ENCODE measurements at regions not wholly inside any gene's neighbourhood (a gene's known extent, or its start where the extent isn't known, plus 50 kb on each side); places are given as distances from the start of the nearest gene placed in this dataset.

DNA sequence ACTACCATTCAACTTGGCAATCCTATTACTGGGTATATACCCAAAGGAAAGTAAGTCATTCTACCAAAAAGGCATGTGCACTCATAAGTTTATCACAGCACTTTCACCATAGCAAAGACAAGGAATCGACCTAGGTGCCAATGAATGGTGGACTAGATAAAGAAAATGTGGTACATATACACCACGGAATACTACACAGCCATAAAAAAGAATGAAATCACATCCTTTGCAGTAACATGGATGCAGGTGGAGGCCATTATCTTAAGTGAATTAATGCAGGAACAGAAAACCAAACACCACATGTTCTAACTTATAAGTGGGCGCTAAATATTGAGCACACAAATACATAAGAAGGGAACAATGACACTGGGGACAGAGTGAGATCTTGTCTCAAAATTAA is 65.8 kb upstream of the SUB1 start:
- Histone ChIP-seq H3K36me3 (ENCODE audit: control insufficient read depth in 3 of 3, insufficient read depth in 2 of 3, low read depth in 1 of 3, low read length in 3 of 3) (no peaks in the 10 kb centered on the region), H3K4me3 (ENCODE audit: low read depth in 1 of 3, low read length in 3 of 3) (no peak overlapping the region), H3K27ac (ENCODE audit: low read depth in 1 of 3, low read length in 2 of 3) (no peak overlapping the region), H3K9me3 (ENCODE audit: control insufficient read depth in 2 of 2, insufficient read depth in 1 of 2, low read depth in 1 of 2, low read length in 1 of 2) (no peaks in the 10 kb centered on the region), H3K27me3 (ENCODE audit: control insufficient read depth in 3 of 3, insufficient read depth in 3 of 3, low read length in 3 of 3) (no peaks in the 10 kb centered on the region), H3K4me1 (ENCODE audit: control insufficient read depth in 3 of 3, insufficient read depth in 2 of 3, low read depth in 1 of 3, low read length in 2 of 3) (no peaks in the 10 kb centered on the region)
- DNase-seq (no peak), FAIRE-seq (no peak)
- 79 to 94% (median 88%) methylated on average over 3 of the region's 3 CpGs for WGBS, 3 donors

DNA sequence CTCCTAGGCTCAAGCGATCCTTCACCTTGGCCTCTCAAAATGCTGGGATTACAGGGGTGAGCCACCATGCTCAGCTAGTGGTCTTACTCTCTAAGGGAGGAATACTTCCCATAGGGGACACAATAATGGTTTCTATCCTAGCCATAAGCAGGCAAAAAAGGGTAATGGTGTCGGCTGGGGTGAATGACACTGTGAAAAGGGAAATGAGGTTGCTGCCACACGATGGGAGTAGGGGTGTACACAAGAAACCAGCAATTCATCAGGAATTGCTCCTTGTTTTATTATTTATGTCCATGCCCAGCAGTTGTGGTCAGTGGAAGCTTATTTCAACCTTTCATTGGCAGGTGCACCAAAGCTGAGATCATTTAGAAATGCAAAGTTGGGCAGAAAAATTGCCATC is 70.3 kb upstream of the ZFR start:
- DNase-seq, result no peak
- no peaks in the 10 kb centered on the region for H3K9me3 ChIP-seq (ENCODE audit: control insufficient read depth in 2 of 2, insufficient read depth in 1 of 2, low read depth in 1 of 2, low read length in 1 of 2)
- no peaks in the 10 kb centered on the region for H3K4me1 ChIP-seq (ENCODE audit: control insufficient read depth in 3 of 3, insufficient read depth in 2 of 3, low read depth in 1 of 3, low read length in 2 of 3)
- WGBS, 3 donors, result 57 to 64% (median 61%) methylated on average over 3 of the region's 3 CpGs
- no peak overlapping the region for H3K4me3 ChIP-seq (ENCODE audit: low read depth in 1 of 3, low read length in 3 of 3)
- H3K36me3 ChIP-seq (ENCODE audit: control insufficient read depth in 3 of 3, insufficient read depth in 2 of 3, low read depth in 1 of 3, low read length in 3 of 3), result no peaks in the 10 kb centered on the region
- FAIRE-seq, result no peak
- no peak overlapping the region for H3K27ac ChIP-seq (ENCODE audit: low read depth in 1 of 3, low read length in 2 of 3)
- no peaks in the 10 kb centered on the region for H3K27me3 ChIP-seq (ENCODE audit: control insufficient read depth in 3 of 3, insufficient read depth in 3 of 3, low read length in 3 of 3)

DNA sequence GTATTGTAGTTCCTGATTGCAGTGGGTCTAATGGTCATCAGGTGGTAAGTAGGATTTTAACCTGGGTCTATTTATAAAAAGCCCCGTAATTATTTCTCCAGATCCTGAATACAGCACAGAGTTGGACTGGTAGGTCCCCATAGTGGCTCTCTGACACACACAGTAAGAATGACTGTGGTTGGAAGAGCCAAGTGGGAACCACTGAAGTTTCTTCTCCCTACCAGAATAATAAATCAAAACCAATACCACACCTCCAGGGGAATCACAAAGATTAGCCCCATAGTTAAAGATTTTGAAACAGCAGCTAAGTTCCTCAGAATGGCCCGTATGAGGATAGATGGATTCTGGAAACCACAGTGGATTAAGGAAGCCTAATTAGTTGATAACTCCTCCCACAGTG is 68.4 kb upstream of the ZFR start:
- FAIRE-seq, result no peak
- H3K36me3 ChIP-seq (ENCODE audit: control insufficient read depth in 3 of 3, insufficient read depth in 2 of 3, low read depth in 1 of 3, low read length in 3 of 3), result no peaks in the 10 kb centered on the region
- no peak overlapping the region for H3K27ac ChIP-seq (ENCODE audit: low read depth in 1 of 3, low read length in 2 of 3)
- peaks cover 0 to under 1% (median 0%) of the 10 kb centered on the region in 3 donors for H3K27me3 ChIP-seq (ENCODE audit: control insufficient read depth in 3 of 3, insufficient read depth in 3 of 3, low read length in 3 of 3)
- H3K4me3 ChIP-seq (ENCODE audit: low read depth in 1 of 3, low read length in 3 of 3), result no peak overlapping the region
- no peaks in the 10 kb centered on the region for H3K4me1 ChIP-seq (ENCODE audit: control insufficient read depth in 3 of 3, insufficient read depth in 2 of 3, low read depth in 1 of 3, low read length in 2 of 3)
- no peaks in the 10 kb centered on the region for H3K9me3 ChIP-seq (ENCODE audit: control insufficient read depth in 2 of 2, insufficient read depth in 1 of 2, low read depth in 1 of 2, low read length in 1 of 2)
- WGBS, 3 donors, result 60 to 90% (median 79%) methylated on average over 2 of the region's 2 CpGs
- DNase-seq, result no peak

DNA sequence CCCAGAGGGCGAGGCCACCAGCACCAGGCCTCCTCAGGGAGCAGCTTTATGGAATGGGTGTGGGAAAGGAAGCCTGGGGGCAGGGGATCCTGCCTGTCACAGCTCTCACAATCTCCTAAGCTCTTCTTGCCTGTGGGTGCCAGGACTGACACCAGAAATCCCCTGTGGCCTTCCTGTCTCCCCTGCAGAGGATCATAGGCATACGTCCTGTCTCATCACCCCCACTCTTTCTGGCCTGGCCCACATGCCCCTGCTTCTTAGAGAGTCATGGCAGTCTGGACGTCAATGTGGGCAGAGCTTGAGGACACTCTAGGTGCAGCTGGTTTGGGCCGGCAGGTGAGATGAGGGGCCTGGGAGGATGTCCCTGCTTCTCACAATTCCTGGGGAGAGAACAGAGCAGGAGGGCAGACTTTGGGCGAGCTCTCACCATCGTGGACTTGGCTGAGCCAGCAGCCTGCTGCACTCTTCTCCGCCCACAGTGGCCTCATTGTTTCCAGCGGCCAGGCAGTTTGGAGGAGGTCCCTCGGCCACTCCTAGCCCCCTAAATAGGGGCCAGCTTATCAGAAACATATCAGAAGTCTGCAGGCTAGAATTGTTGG is 67.3 kb upstream of the ZFR start:
- DNase-seq (no peak), FAIRE-seq (no peak)
- no peak overlapping the region for H3K27ac ChIP-seq (ENCODE audit: low read depth in 1 of 3, low read length in 2 of 3)
- no peaks in the 10 kb centered on the region for H3K4me1 ChIP-seq (ENCODE audit: control insufficient read depth in 3 of 3, insufficient read depth in 2 of 3, low read depth in 1 of 3, low read length in 2 of 3)
- H3K4me3 ChIP-seq (ENCODE audit: low read depth in 1 of 3, low read length in 3 of 3), result no peak overlapping the region
- H3K36me3 ChIP-seq (ENCODE audit: control insufficient read depth in 3 of 3, insufficient read depth in 2 of 3, low read depth in 1 of 3, low read length in 3 of 3), result no peaks in the 10 kb centered on the region
- H3K9me3 ChIP-seq (ENCODE audit: control insufficient read depth in 2 of 2, insufficient read depth in 1 of 2, low read depth in 1 of 2, low read length in 1 of 2), result no peaks in the 10 kb centered on the region
- H3K27me3 ChIP-seq (ENCODE audit: control insufficient read depth in 3 of 3, insufficient read depth in 3 of 3, low read length in 3 of 3), result peaks cover 0 to 4% (median 0%) of the 10 kb centered on the region in 3 donors
- WGBS, 3 donors, result 61 to 77% (median 66%) methylated on average over 9 of the region's 9 CpGs

DNA sequence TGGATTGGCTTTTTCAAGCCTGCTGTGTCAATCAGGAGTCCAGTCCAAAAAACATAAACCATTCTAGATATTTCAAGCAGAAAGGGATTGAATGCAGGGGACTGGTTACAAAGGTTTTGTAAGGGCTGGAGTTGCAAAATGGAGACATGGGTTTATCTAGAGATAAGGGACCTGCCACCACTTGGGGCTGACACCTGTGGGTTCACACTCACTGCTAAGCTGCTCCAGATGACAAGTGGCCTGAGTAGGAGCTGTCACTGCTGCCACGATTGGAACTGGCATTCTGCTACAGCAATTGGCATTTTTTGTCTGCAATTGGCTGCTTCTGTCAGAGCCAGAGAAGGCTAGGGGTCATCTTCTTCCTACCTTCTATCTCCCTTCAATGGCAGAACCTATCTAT is 66.3 kb upstream of the ZFR start:
- Histone ChIP-seq H3K27ac (ENCODE audit: low read depth in 1 of 3, low read length in 2 of 3) (no peak overlapping the region), H3K9me3 (ENCODE audit: control insufficient read depth in 2 of 2, insufficient read depth in 1 of 2, low read depth in 1 of 2, low read length in 1 of 2) (no peaks in the 10 kb centered on the region), H3K27me3 (ENCODE audit: control insufficient read depth in 3 of 3, insufficient read depth in 3 of 3, low read length in 3 of 3) (peaks cover 0 to 5% (median 0%) of the 10 kb centered on the region in 3 donors), H3K36me3 (ENCODE audit: control insufficient read depth in 3 of 3, insufficient read depth in 2 of 3, low read depth in 1 of 3, low read length in 3 of 3) (no peaks in the 10 kb centered on the region), H3K4me1 (ENCODE audit: control insufficient read depth in 3 of 3, insufficient read depth in 2 of 3, low read depth in 1 of 3, low read length in 2 of 3) (no peaks in the 10 kb centered on the region), H3K4me3 (ENCODE audit: low read depth in 1 of 3, low read length in 3 of 3) (no peak overlapping the region)
- no peak for DNase-seq
- WGBS, 3 donors, result 0 to 32% (median 0%) methylated on average over 1 of the region's 1 CpG
- no peak for FAIRE-seq

DNA sequence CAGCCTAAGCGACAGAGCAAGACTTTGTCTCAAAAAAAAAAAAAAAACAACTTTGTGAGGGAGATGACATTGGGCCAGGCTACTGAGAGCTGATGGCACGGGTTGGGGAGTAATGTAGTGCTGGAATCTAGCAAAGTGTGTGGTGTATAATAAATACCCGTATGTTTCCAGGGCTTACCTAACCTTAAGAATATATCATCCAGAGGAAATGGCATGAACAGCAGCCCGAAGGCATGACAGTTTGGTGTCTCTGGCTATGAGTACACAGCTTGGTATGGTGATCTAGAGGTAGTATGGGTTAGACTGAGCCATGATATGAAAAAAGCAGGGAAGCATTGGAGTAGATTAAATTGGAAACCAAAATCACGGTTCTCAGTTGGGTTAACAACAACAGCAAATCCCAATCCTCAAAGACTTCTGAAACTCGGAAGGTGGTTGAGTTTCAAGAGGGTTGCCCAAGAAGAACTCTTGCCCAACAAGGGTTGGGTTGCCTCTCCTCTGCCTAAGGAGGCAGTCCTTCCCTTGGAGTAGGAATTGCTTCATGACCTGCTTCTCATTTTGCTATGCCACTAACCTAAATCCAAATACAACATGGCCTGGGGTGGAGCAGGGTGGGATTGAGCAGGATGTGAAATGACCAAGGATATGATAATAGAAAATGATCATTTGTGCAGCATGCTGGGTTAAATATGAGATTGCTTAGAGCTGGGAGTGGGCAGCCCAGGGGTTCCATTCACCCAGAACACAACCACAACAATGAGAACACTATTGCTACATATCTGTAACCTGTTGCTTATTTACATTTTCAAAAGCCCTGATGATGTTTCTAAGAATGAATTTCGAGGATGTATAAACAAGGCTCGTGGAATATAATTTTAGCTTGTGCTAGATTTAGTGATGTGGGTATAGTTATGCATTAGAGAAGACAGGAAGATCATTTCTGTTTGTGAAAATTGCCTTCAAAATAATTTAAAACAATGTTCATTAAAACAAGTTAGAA is 64.6 kb upstream of the ZFR start:
- no peak for FAIRE-seq
- Histone ChIP-seq H3K4me1 (ENCODE audit: control insufficient read depth in 3 of 3, insufficient read depth in 2 of 3, low read depth in 1 of 3, low read length in 2 of 3) (peaks cover 0 to 4% (median 0%) of the 10 kb centered on the region in 3 donors), H3K9me3 (ENCODE audit: control insufficient read depth in 2 of 2, insufficient read depth in 1 of 2, low read depth in 1 of 2, low read length in 1 of 2) (no peaks in the 10 kb centered on the region), H3K4me3 (ENCODE audit: low read depth in 1 of 3, low read length in 3 of 3) (no peak overlapping the region), H3K27me3 (ENCODE audit: control insufficient read depth in 3 of 3, insufficient read depth in 3 of 3, low read length in 3 of 3) (peaks cover 0 to 9% (median 0%) of the 10 kb centered on the region in 3 donors), H3K36me3 (ENCODE audit: control insufficient read depth in 3 of 3, insufficient read depth in 2 of 3, low read depth in 1 of 3, low read length in 3 of 3) (no peaks in the 10 kb centered on the region), H3K27ac (ENCODE audit: low read depth in 1 of 3, low read length in 2 of 3) (no peak overlapping the region)
- no peak for DNase-seq
- WGBS, 3 donors, result 80 to 85% (median 81%) methylated on average over 8 of the region's 8 CpGs

DNA sequence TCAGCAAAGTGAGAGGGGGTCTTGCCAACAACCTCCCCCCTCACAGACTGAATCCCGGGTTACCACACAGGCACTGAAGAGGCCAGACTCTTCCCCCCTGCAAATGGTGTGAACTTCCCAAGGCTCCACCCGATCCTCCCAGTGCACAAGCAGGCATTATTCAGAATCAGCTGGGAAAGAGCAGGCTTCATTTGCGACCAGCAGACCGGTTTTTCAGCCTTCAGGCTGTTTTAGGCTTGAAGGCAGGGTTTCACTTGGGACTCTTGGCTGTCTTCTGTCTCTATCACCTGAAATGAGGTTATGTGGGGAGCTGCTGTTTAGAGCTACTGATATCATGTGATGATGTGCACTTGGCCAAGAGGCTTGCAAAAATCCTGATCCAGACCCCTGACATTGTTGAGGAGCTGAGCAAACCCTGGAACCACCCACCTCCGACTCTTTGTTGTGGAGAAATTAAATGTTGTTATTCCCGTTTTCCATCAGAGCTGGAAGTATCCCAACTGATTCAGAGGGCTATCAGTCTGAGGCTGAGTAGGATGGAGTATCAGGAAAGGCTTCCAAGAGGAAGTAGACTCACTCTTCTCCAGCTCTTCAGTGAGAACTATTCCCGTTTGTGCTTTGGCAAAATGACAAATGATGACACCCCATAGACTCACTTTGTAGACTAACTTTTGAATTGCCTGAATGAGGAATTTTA is 63.3 kb upstream of the ZFR start:
- DNase-seq (no peak), FAIRE-seq (no peak)
- Histone ChIP-seq H3K4me1 (ENCODE audit: control insufficient read depth in 3 of 3, insufficient read depth in 2 of 3, low read depth in 1 of 3, low read length in 2 of 3) (peaks cover 0 to 4% (median 0%) of the 10 kb centered on the region in 3 donors), H3K27ac (ENCODE audit: low read depth in 1 of 3, low read length in 2 of 3) (no peak overlapping the region), H3K27me3 (ENCODE audit: control insufficient read depth in 3 of 3, insufficient read depth in 3 of 3, low read length in 3 of 3) (peaks cover 0 to 9% (median 0%) of the 10 kb centered on the region in 3 donors), H3K36me3 (ENCODE audit: control insufficient read depth in 3 of 3, insufficient read depth in 2 of 3, low read depth in 1 of 3, low read length in 3 of 3) (no peaks in the 10 kb centered on the region), H3K9me3 (ENCODE audit: control insufficient read depth in 2 of 2, insufficient read depth in 1 of 2, low read depth in 1 of 2, low read length in 1 of 2) (no peaks in the 10 kb centered on the region), H3K4me3 (ENCODE audit: low read depth in 1 of 3, low read length in 3 of 3) (no peak overlapping the region)
- WGBS, 3 donors, result 33 to 59% (median 48%) methylated on average over 7 of the region's 7 CpGs

DNA sequence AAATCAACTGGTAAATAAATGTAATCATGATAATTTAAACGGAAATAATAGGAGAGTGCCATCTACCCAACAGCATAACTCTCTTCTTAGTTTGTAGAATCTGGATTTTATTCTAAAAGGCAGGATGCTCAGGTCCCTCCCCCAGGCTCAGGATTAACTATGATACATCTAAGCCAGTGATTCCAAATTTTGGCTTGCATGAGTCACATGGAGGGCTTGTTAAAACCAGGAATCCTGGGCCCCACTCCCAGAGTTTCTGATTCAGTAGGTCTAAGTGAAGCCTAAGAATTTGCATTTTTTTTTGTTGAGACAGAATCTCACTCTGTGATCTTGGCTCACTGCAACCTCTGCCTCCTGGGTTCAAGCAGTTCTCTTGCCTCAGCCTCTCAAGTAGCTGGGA is 62.3 kb upstream of the ZFR start:
- FAIRE-seq (no peak), DNase-seq (no peak)
- Histone ChIP-seq H3K27me3 (ENCODE audit: control insufficient read depth in 3 of 3, insufficient read depth in 3 of 3, low read length in 3 of 3) (peaks cover 0 to 9% (median 0%) of the 10 kb centered on the region in 3 donors), H3K4me1 (ENCODE audit: control insufficient read depth in 3 of 3, insufficient read depth in 2 of 3, low read depth in 1 of 3, low read length in 2 of 3) (peaks cover 0 to 4% (median 0%) of the 10 kb centered on the region in 3 donors), H3K27ac (ENCODE audit: low read depth in 1 of 3, low read length in 2 of 3) (no peak overlapping the region), H3K36me3 (ENCODE audit: control insufficient read depth in 3 of 3, insufficient read depth in 2 of 3, low read depth in 1 of 3, low read length in 3 of 3) (no peaks in the 10 kb centered on the region), H3K9me3 (ENCODE audit: control insufficient read depth in 2 of 2, insufficient read depth in 1 of 2, low read depth in 1 of 2, low read length in 1 of 2) (no peaks in the 10 kb centered on the region), H3K4me3 (ENCODE audit: low read depth in 1 of 3, low read length in 3 of 3) (no peak overlapping the region)
- 42 to 49% (median 45%) methylated on average over 1 of the region's 1 CpG for WGBS, 3 donors
